IPS DF 6.9 (cell line): ENCODE measurements at regions not wholly inside any gene's neighbourhood (a gene's known extent, or its start where the extent isn't known, plus 50 kb on each side); places are given as distances from the start of the nearest gene placed in this dataset.

Experiments
- DNase-seq: peaks from one replicate; pipeline ENCODE4 v3.0.0-alpha.2; 2013; ENCODE audit warnings: low read depth, low spot score
- H3K27ac ChIP-seq: one replicate; pipeline ENCODE4 v1.5.1; 2013; ENCODE audit warnings: low read length, control low read depth
- H3K27me3 ChIP-seq: 2 replicates; pipeline ENCODE4 v1.6.1; 2013; ENCODE audit warnings: mild to moderate bottlenecking, low read length; ENCODE audit not compliant: control insufficient read depth, insufficient read depth
- H3K36me3 ChIP-seq: 2 replicates; pipeline ENCODE4 v1.6.1; 2013; ENCODE audit warnings: low read length; ENCODE audit not compliant: control insufficient read depth, insufficient read depth
- H3K4me1 ChIP-seq: 2 replicates; pipeline ENCODE4 v1.6.1; 2013; ENCODE audit warnings: low read length; ENCODE audit not compliant: control insufficient read depth, insufficient read depth
- H3K4me3 ChIP-seq: 2 replicates; pipeline ENCODE4 v1.5.1; 2013; ENCODE audit warnings: mild to moderate bottlenecking, low read length
- H3K9me3 ChIP-seq: 2 replicates; pipeline ENCODE4 v1.6.1; 2013; ENCODE audit warnings: low read length, inconsistent platforms; ENCODE audit not compliant: control insufficient read depth, insufficient read depth
- WGBS: extraction: QIAGEN DNeasy Blood & Tissue Kit; methylation state at CpG from one replicate; pipeline ENCODE4 v1.1.7; 2013; ENCODE audit warnings: mixed read lengths, missing lambda C conversion rate; ENCODE audit not compliant: insufficient read length, insufficient coverage; 5-methylcytosine and 5-hydroxymethylcytosine counted together

DNA sequence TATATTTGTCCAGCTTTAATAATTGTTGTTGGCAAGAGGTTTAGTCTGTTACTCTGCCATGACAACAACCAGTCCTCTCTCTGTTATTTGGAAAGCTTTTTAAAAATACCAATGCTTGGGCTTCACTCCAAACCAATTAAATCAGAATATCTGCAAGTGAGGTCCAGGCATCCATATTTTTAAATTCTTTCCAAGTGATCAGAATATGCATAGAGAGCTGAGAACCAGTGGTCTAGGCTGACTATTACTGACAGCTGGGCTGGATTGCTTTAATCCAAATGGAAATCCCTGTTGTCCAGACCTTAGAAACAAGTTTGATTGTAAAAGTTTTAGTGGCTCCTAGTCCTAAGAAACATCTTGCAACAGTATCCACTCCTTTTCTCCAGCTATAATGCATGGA, 1059.7 kb upstream of the ACVR2A start:
- Histone ChIP-seq H3K36me3 (no peaks in the 10 kb centered on the region), H3K4me3 (no peak overlapping the region), H3K27ac (no peak overlapping the region), H3K4me1 (no peaks in the 10 kb centered on the region), H3K9me3 (no peaks in the 10 kb centered on the region), H3K27me3 (no peaks in the 10 kb centered on the region)
- no peak for DNase-seq

GRCh38 chr2:146784602-146785001, 1060.2 kb upstream of the ACVR2A start:
- no peaks in the 10 kb centered on the region for H3K4me1 ChIP-seq

DNA sequence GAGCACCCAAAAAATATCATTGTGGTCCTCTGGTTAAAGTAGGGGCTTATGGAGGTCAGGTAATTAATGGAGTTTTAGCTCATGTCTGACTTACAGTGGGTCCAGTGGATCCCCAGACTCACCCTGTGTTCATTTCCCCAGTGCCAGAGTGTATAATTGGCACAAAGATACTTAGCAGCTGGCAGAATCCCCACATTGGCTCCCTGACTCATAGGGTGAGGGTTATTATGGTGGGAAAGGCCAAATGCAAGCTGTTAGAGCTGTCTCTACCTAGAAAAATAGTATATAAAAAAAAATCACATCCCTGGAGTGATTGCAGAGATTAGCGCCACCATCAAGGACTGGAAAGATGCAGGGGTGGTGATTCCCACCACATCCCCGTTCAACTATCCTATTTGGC, 1067.6 kb upstream of the ACVR2A start:
- H3K36me3 ChIP-seq, result no peaks in the 10 kb centered on the region
- no peak for DNase-seq

More at GRCh38 chr2:146784602-146785001, 1060.2 kb upstream of the ACVR2A start:
- Histone ChIP-seq H3K36me3 (no peaks in the 10 kb centered on the region), H3K9me3 (no peaks in the 10 kb centered on the region), H3K27ac (no peak overlapping the region), H3K4me3 (no peak overlapping the region), H3K27me3 (no peaks in the 10 kb centered on the region)
- no peak for DNase-seq
- WGBS, result no CpG with 5 or more reads among the region's 4 CpGs

GRCh38 chr2:146776596-146776995, 1068.2 kb upstream of the ACVR2A start:
- DNase-seq, result no peak
- Histone ChIP-seq H3K27me3 (no peaks in the 10 kb centered on the region), H3K36me3 (no peaks in the 10 kb centered on the region), H3K4me3 (no peak overlapping the region), H3K4me1 (no peaks in the 10 kb centered on the region), H3K9me3 (no peaks in the 10 kb centered on the region), H3K27ac (no peak overlapping the region)
- no CpG with 5 or more reads among the region's 4 CpGs for WGBS

More for the DNA sequence above, 1067.6 kb upstream of the ACVR2A start:
- Histone ChIP-seq H3K4me3 (no peak overlapping the region), H3K9me3 (no peaks in the 10 kb centered on the region), H3K27ac (no peak overlapping the region), H3K4me1 (no peaks in the 10 kb centered on the region), H3K27me3 (no peaks in the 10 kb centered on the region)
- no CpG with 5 or more reads among the region's 2 CpGs for WGBS

GRCh38 chr2:146771531-146771930, 1073.3 kb upstream of the ACVR2A start:
- Histone ChIP-seq H3K27me3 (no peaks in the 10 kb centered on the region), H3K9me3 (no peaks in the 10 kb centered on the region), H3K4me3 (no peak overlapping the region), H3K36me3 (no peaks in the 10 kb centered on the region), H3K27ac (no peak overlapping the region), H3K4me1 (no peaks in the 10 kb centered on the region)
- WGBS, result no CpG with 5 or more reads among the region's 2 CpGs
- DNase-seq, result no peak

GRCh38 chr2:146764301-146764700, 1080.5 kb upstream of the ACVR2A start:
- DNase-seq, result no peak
- H3K27ac ChIP-seq, result no peak overlapping the region
- no peaks in the 10 kb centered on the region for H3K27me3 ChIP-seq
- no CpG with 5 or more reads among the region's 4 CpGs for WGBS
- H3K4me1 ChIP-seq, result no peaks in the 10 kb centered on the region
- H3K4me3 ChIP-seq, result no peak overlapping the region
- no peaks in the 10 kb centered on the region for H3K9me3 ChIP-seq
- no peaks in the 10 kb centered on the region for H3K36me3 ChIP-seq

GRCh38 chr2:146762786-146763185, 1082.0 kb upstream of the ACVR2A start:
- DNase-seq, result no peak
- H3K4me1 ChIP-seq, result no peaks in the 10 kb centered on the region
- H3K9me3 ChIP-seq, result no peaks in the 10 kb centered on the region
- no peak overlapping the region for H3K4me3 ChIP-seq
- WGBS, result no CpG with 5 or more reads among the region's 2 CpGs
- no peaks in the 10 kb centered on the region for H3K36me3 ChIP-seq
- no peaks in the 10 kb centered on the region for H3K27me3 ChIP-seq
- H3K27ac ChIP-seq, result no peak overlapping the region

GRCh38 chr2:146754606-146755005, 1090.2 kb upstream of the ACVR2A start:
- H3K4me1 ChIP-seq, result no peaks in the 10 kb centered on the region
- H3K9me3 ChIP-seq, result no peaks in the 10 kb centered on the region
- H3K27ac ChIP-seq, result no peak overlapping the region
- no peak overlapping the region for H3K4me3 ChIP-seq
- no peaks in the 10 kb centered on the region for H3K36me3 ChIP-seq
- no peaks in the 10 kb centered on the region for H3K27me3 ChIP-seq
- no peak for DNase-seq
- 100% methylated on average over 2 of the region's 4 CpGs for WGBS

GRCh38 chr2:146748046-146748445, 1096.8 kb upstream of the ACVR2A start:
- H3K4me3 ChIP-seq, result no peak overlapping the region
- no peaks in the 10 kb centered on the region for H3K9me3 ChIP-seq
- no peak overlapping the region for H3K27ac ChIP-seq
- WGBS, result no CpG with 5 or more reads among the region's 3 CpGs
- no peaks in the 10 kb centered on the region for H3K4me1 ChIP-seq
- no peaks in the 10 kb centered on the region for H3K27me3 ChIP-seq
- no peaks in the 10 kb centered on the region for H3K36me3 ChIP-seq
- DNase-seq, result no peak

GRCh38 chr2:146741260-146741659, 1103.6 kb upstream of the ACVR2A start:
- Histone ChIP-seq H3K27ac (no peak overlapping the region), H3K9me3 (no peaks in the 10 kb centered on the region), H3K4me1 (no peaks in the 10 kb centered on the region), H3K4me3 (no peak overlapping the region), H3K36me3 (no peaks in the 10 kb centered on the region), H3K27me3 (no peaks in the 10 kb centered on the region)
- DNase-seq, result no peak
- no CpG with 5 or more reads among the region's 4 CpGs for WGBS

DNA sequence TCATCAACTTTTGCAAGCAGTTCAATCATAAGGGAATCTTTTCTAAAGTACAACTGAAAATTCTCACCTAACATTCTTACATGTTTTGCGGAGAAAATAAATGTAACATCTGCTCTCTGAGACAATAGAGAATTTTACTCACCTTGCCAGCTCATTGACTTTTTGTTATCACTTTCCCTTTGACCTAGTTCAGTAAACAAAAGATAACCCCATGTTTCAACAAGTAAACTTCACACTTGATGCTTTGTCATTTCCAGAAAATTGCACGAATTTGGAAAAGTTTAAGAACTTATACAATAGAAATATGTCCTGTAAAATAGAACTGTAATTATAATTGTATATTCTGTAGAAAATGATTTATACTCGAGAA, 1110.0 kb upstream of the ACVR2A start:
- Histone ChIP-seq H3K27ac (no peak overlapping the region), H3K9me3 (no peaks in the 10 kb centered on the region), H3K36me3 (no peaks in the 10 kb centered on the region), H3K27me3 (no peaks in the 10 kb centered on the region), H3K4me1 (no peaks in the 10 kb centered on the region), H3K4me3 (no peak overlapping the region)
- DNase-seq, result no peak
- no CpG with 5 or more reads among the region's 3 CpGs for WGBS
